Endothelial cell of umbilical vein (primary cell): ENCODE measurements at regions not wholly inside any gene's neighbourhood (a gene's known extent, or its start where the extent isn't known, plus 50 kb on each side); places are given as distances from the start of the nearest gene placed in this dataset.

Experiments used
- BruUV-seq: library from RNA; stranded (reverse); fragments of 400-500 nt; replicated peaks from 2 replicates; lab custom pipeline; 2021; lab: Mats Ljungman, UMichigan
- CTCF ChIA-PET: fragments of 300-600, 350-600 bp; sonication (Branson Sonifier 250); formaldehyde crosslinking; loops from one replicate; lab custom pipeline; 2021; ENCODE audit warnings: antibody characterized with exemption, inconsistent platforms; lab: Charles Lee
- POLR2A ChIA-PET: fragments of 300-600, 350-600 bp; sonication (Branson Sonifier 250); formaldehyde crosslinking; loops from one replicate; lab custom pipeline; 2021; ENCODE audit warnings: antibody characterized with exemption, inconsistent platforms; lab: Charles Lee
- DNase-seq: peaks from one replicate; pipeline ENCODE4 v3.0.0-alpha.2; 2011; ENCODE audit warnings: low read depth, low spot score
- FAIRE-seq: peaks from 2 replicates; lab custom pipeline; 2011; peaks lifted over from hg19 to GRCh38; lab: Jason Lieb, UNC
- H2AFZ ChIP-seq: 2 replicates; pipeline ENCODE4 v1.6.0; 2012; ENCODE audit warnings: low read depth, low read length, control low read depth, inconsistent platforms
- H3K27ac ChIP-seq: 2 replicates; pipeline ENCODE4 v1.5.1; 2011; ENCODE audit warnings: low read depth, mild to moderate bottlenecking, control low read depth, low read length, moderate library complexity; ENCODE audit not compliant: insufficient read depth
- H3K27me3 ChIP-seq, 2 experiments: 2 replicates each; pipeline versions ENCODE4 v1.6.0 to v1.6.1; 2011; ENCODE audit warnings: low read length in 2 of 2, mixed read lengths in 1 of 2; ENCODE audit not compliant: control insufficient read depth in 2 of 2, insufficient read depth in 2 of 2
- H3K36me3 ChIP-seq, 2 experiments: 2 replicates in 1 of 2; 3 replicates in 1 of 2; pipeline ENCODE4 v1.5.1; 2011; ENCODE audit warnings: low read length in 2 of 2, mild to moderate bottlenecking in 1 of 2, moderate library complexity in 1 of 2; ENCODE audit not compliant: control insufficient read depth in 2 of 2, insufficient read depth in 2 of 2; ENCODE audit errors: extremely low read depth in 1 of 2
- H3K4me1 ChIP-seq: 3 replicates; pipeline ENCODE4 v1.5.1; 2011; ENCODE audit warnings: mild to moderate bottlenecking, low read length; ENCODE audit not compliant: control insufficient read depth, insufficient read depth; ENCODE audit errors: extremely low read depth
- H3K4me2 ChIP-seq: 2 replicates; pipeline ENCODE4 v1.6.1; 2011; ENCODE audit warnings: low read length, control low read depth, mixed read lengths; ENCODE audit not compliant: insufficient read depth
- H3K4me3 ChIP-seq, 3 experiments: fragments of 200-600 bp in 1 of 3; sonication (generic), shearing (Covaris generic) in 1 of 3; replicated peaks in 1 of 3; 2 replicates each; pipeline ENCODE4 v1.5.1; 2011 to 2016; ENCODE audit warnings: control low read depth in 3 of 3, low read length in 3 of 3, mild to moderate bottlenecking in 2 of 3, inconsistent platforms in 1 of 3, low read depth in 1 of 3, moderate library complexity in 1 of 3; ENCODE audit not compliant: insufficient read depth in 1 of 3
- H3K79me2 ChIP-seq: 2 replicates; pipeline ENCODE4 v1.6.0; 2012; ENCODE audit warnings: low read length, inconsistent platforms; ENCODE audit not compliant: control insufficient read depth, insufficient read depth
- H3K9ac ChIP-seq: replicated peaks from 2 replicates; pipeline ENCODE3; 2011; ENCODE audit warnings: low read length, control low read depth; ENCODE audit not compliant: insufficient read depth; ENCODE audit errors: extremely low read depth
- H3K9me1 ChIP-seq: replicated peaks from 3 replicates; pipeline ENCODE4 v1.6.0; 2011; ENCODE audit warnings: mild to moderate bottlenecking, low read length; ENCODE audit not compliant: control insufficient read depth, insufficient read depth; ENCODE audit errors: extremely low read depth
- H3K9me3 ChIP-seq: replicated peaks from 2 replicates; pipeline ENCODE4 v1.5.1; 2012; ENCODE audit warnings: low read length, inconsistent platforms; ENCODE audit not compliant: control insufficient read depth, insufficient read depth
- H4K20me1 ChIP-seq: replicated peaks from 2 replicates; pipeline ENCODE3; 2011; ENCODE audit warnings: mild to moderate bottlenecking, low read length; ENCODE audit not compliant: control insufficient read depth, insufficient read depth; ENCODE audit errors: extremely low read depth
- CTCF ChIP-seq, 2 donors: IDR thresholded peaks; 1 replicate in 1 of 2; 2 replicates in 1 of 2; pipeline ENCODE4 v1.5.1; 2011; ENCODE audit warnings: low read length in 2 of 2, mild to moderate bottlenecking in 2 of 2, moderate library complexity in 2 of 2, control low read depth in 1 of 2, inconsistent platforms in 1 of 2, low read depth in 1 of 2; ENCODE audit not compliant: insufficient read depth in 1 of 2; ENCODE audit errors: extremely low read depth in 1 of 2
- EZH2 ChIP-seq: IDR thresholded peaks from 2 replicates; pipeline ENCODE4 v1.6.1; 2012; ENCODE audit warnings: borderline replicate concordance, low read depth, mild to moderate bottlenecking, moderate library complexity, low read length, inconsistent platforms; ENCODE audit not compliant: severe bottlenecking
- FOS ChIP-seq: IDR thresholded peaks from 2 replicates; pipeline ENCODE4 v1.6.1; 2011; ENCODE audit warnings: mild to moderate bottlenecking, low read length, moderate library complexity, borderline replicate concordance; ENCODE audit not compliant: insufficient read depth
- GATA2 ChIP-seq: IDR thresholded peaks from 2 replicates; pipeline ENCODE4 v1.7.0; 2011; ENCODE audit warnings: low read depth, mild to moderate bottlenecking, moderate library complexity, mixed read lengths, low read length; ENCODE audit not compliant: insufficient read length, insufficient read depth
- JUN ChIP-seq: IDR thresholded peaks from 2 replicates; pipeline ENCODE4 v1.6.1; 2011; ENCODE audit warnings: borderline replicate concordance, low read depth; ENCODE audit not compliant: insufficient read length, insufficient read depth
- MAX ChIP-seq: IDR thresholded peaks from 2 replicates; pipeline ENCODE4 v1.6.1; 2011; ENCODE audit not compliant: insufficient read depth, insufficient read length
- MYC ChIP-seq: IDR thresholded peaks from one replicate; pipeline ENCODE4 v1.6.1; 2011; ENCODE audit warnings: mild to moderate bottlenecking, low read depth, low read length
- POLR2A ChIP-seq: IDR thresholded peaks from 2 replicates; pipeline ENCODE4 v1.6.1; 2012; ENCODE audit warnings: low read depth, mild to moderate bottlenecking, control low read depth, low read length
- POLR2AphosphoS5 ChIP-seq: IDR thresholded peaks from 2 replicates; pipeline ENCODE4 v1.6.1; 2012; ENCODE audit warnings: low read depth, mild to moderate bottlenecking, control low read depth, low read length, moderate library complexity; ENCODE audit not compliant: insufficient read depth
- dilution Hi-C: fragments of 300-500 bp; cut with MboI; formaldehyde crosslinking; loops from one replicate; pipeline ENCODE4 v1.15.0; 2019; ENCODE audit warnings: low sequenced_read_pairs; ENCODE audit not compliant: extremely low pct_ligation_motif_present
- intact Hi-C: fragments of 100-400 bp; cut with micrococcal nuclease; formaldehyde crosslinking; loops from one replicate; pipeline ENCODE4 v1.10.0; 2022

GRCh38 chr3:59464187-59464586 lies 414.4 kb upstream of the CFAP20DC start:
- Histone ChIP-seq H2AFZ (no peak overlapping the region), H4K20me1 (no peaks in the 10 kb centered on the region), H3K4me1 (no peaks in the 10 kb centered on the region), H3K79me2 (no peaks in the 10 kb centered on the region), H3K4me2 (no peak overlapping the region), H3K9me3 (no peaks in the 10 kb centered on the region), H3K27me3 (no peaks in the 10 kb centered on the region), H3K27ac (no peak overlapping the region), H3K9ac (no peak overlapping the region), H3K36me3 (no peaks in the 10 kb centered on the region), H3K9me1 (no peaks in the 10 kb centered on the region), H3K4me3 (no peak overlapping the region)
- no TSS peak for BruUV-seq
- intact Hi-C loops: no loop called here
- DNase-seq (no peak), FAIRE-seq (no peak)
- CTCF ChIA-PET: no interaction called here
- no peak for TF ChIP-seq CTCF (IDR thresholded peaks at IDR 0.05; ENCODE audit: extremely low read depth in 1 of 2, insufficient read depth in 1 of 2, low read depth in 1 of 2, low read length in 2 of 2)
- no peak for TF ChIP-seq EZH2
- no peak for TF ChIP-seq POLR2A
- no peak for TF ChIP-seq FOS
- TF ChIP-seq JUN: no peak
- no peak for TF ChIP-seq MAX
- TF ChIP-seq GATA2: no peak
- no peak for TF ChIP-seq MYC
- TF ChIP-seq POLR2AphosphoS5: no peak
- dilution Hi-C loops: no loop called here
- POLR2A ChIA-PET: no interaction called here
